H9 (cell line): ENCODE measurements at regions not wholly inside any gene's neighbourhood (a gene's known extent, or its start where the extent isn't known, plus 50 kb on each side); places are given as distances from the start of the nearest gene placed in this dataset.

Experiments
- DNase-seq: peaks from one replicate; pipeline ENCODE4 v3.0.0-alpha.2; 2017
- H2AFZ ChIP-seq: one replicate; pipeline ENCODE4 v1.6.1; 2013; ENCODE audit warnings: mild to moderate bottlenecking, low read length, control low read depth, moderate library complexity
- H2AK5ac ChIP-seq: 2 replicates; pipeline ENCODE4 v1.6.1; 2013; ENCODE audit warnings: low read length, control low read depth, mixed read lengths; ENCODE audit not compliant: insufficient read length
- H2BK120ac ChIP-seq: one replicate; pipeline ENCODE4 v1.6.1; 2013; ENCODE audit warnings: low read depth, mild to moderate bottlenecking, low read length, control low read depth, inconsistent platforms; ENCODE audit not compliant: poor library complexity, severe bottlenecking
- H2BK12ac ChIP-seq: 2 replicates; pipeline ENCODE4 v1.6.1; 2013; ENCODE audit warnings: low read length, control low read depth, mixed read lengths, low read depth; ENCODE audit not compliant: insufficient read length
- H2BK15ac ChIP-seq: 2 replicates; pipeline ENCODE4 v1.6.1; 2013; ENCODE audit warnings: low read depth, low read length, control low read depth
- H2BK20ac ChIP-seq: one replicate; pipeline ENCODE4 v1.6.1; 2013; ENCODE audit warnings: low read depth, mild to moderate bottlenecking, low read length, control low read depth, inconsistent platforms; ENCODE audit not compliant: poor library complexity, severe bottlenecking
- H2BK5ac ChIP-seq: 2 replicates; pipeline ENCODE4 v1.6.1; 2013; ENCODE audit warnings: low read length, control low read depth, mixed read lengths; ENCODE audit not compliant: insufficient read length
- H3K14ac ChIP-seq: 2 replicates; pipeline ENCODE4 v1.6.1; 2013; ENCODE audit warnings: low read length, control low read depth; ENCODE audit not compliant: insufficient read depth
- H3K18ac ChIP-seq: 2 replicates; pipeline ENCODE4 v1.6.1; 2013; ENCODE audit warnings: low read depth, mild to moderate bottlenecking, mixed read lengths, low read length, control low read depth; ENCODE audit not compliant: insufficient read length
- H3K23ac ChIP-seq: 2 replicates; pipeline ENCODE4 v1.6.1; 2013; ENCODE audit warnings: low read length, control low read depth, mixed read lengths, low read depth; ENCODE audit not compliant: insufficient read length
- H3K23me2 ChIP-seq: 2 replicates; pipeline ENCODE4 v1.6.1; 2013; ENCODE audit warnings: low read depth, mild to moderate bottlenecking, mixed read lengths, low read length, control low read depth; ENCODE audit not compliant: insufficient read length, poor library complexity, severe bottlenecking
- H3K27ac ChIP-seq: 2 replicates; pipeline ENCODE4 v1.5.1; 2013; ENCODE audit warnings: low read length, control low read depth, mixed read lengths, low read depth; ENCODE audit not compliant: insufficient read length
- H3K27me3 ChIP-seq: 2 replicates; pipeline ENCODE4 v1.6.1; 2013; ENCODE audit warnings: low read length, control low read depth, inconsistent platforms; ENCODE audit not compliant: insufficient read depth
- H3K4ac ChIP-seq: 2 replicates; pipeline ENCODE4 v1.6.1; 2013; ENCODE audit warnings: low read depth, mild to moderate bottlenecking, control low read depth, inconsistent platforms, low read length, moderate library complexity
- H3K4me1 ChIP-seq: 2 replicates; pipeline ENCODE4 v1.6.1; 2013; ENCODE audit warnings: low read length, control low read depth, inconsistent platforms; ENCODE audit not compliant: insufficient read depth
- H3K4me2 ChIP-seq: 2 replicates; pipeline ENCODE4 v1.6.1; 2013; ENCODE audit warnings: low read length, control low read depth, mixed read lengths; ENCODE audit not compliant: insufficient read length, insufficient read depth
- H3K56ac ChIP-seq: 2 replicates; pipeline ENCODE4 v1.6.1; 2013; ENCODE audit warnings: low read depth, mild to moderate bottlenecking, mixed read lengths, low read length, control low read depth; ENCODE audit not compliant: insufficient read length
- H3K79me1 ChIP-seq: 2 replicates; pipeline ENCODE4 v1.6.1; 2013; ENCODE audit warnings: low read depth, mild to moderate bottlenecking, moderate library complexity, low read length, control low read depth, inconsistent platforms; ENCODE audit not compliant: insufficient read depth, poor library complexity, severe bottlenecking
- H3K79me2 ChIP-seq: 2 replicates; pipeline ENCODE4 v1.6.1; 2013; ENCODE audit warnings: low read length, control low read depth, inconsistent platforms; ENCODE audit not compliant: insufficient read depth
- H3K9ac ChIP-seq: 2 replicates; pipeline ENCODE4 v1.6.1; 2013; ENCODE audit warnings: low read length, control low read depth, mixed read lengths; ENCODE audit not compliant: insufficient read length; ENCODE audit errors: extremely low read depth
- H3K9me3 ChIP-seq: one replicate; pipeline ENCODE4 v1.6.1; 2013; ENCODE audit warnings: low read depth, low read length, inconsistent platforms; ENCODE audit not compliant: control insufficient read depth
- H3T11ph ChIP-seq: one replicate; pipeline ENCODE4 v1.6.1; 2013; ENCODE audit warnings: mild to moderate bottlenecking, low read length, control low read depth, inconsistent platforms
- H4K20me1 ChIP-seq: one replicate; pipeline ENCODE4 v1.6.1; 2013; ENCODE audit not compliant: control insufficient read depth, insufficient read length, insufficient read depth
- H4K5ac ChIP-seq: 2 replicates; pipeline ENCODE4 v1.6.1; 2013; ENCODE audit warnings: low read depth, mild to moderate bottlenecking, mixed read lengths, low read length, control low read depth; ENCODE audit not compliant: insufficient read length
- H4K8ac ChIP-seq: replicated peaks from 2 replicates; pipeline ENCODE4 v1.6.1; 2013; ENCODE audit warnings: low read length, control low read depth, mixed read lengths, low read depth; ENCODE audit not compliant: insufficient read length
- H4K91ac ChIP-seq: 2 replicates; pipeline ENCODE4 v1.6.1; 2013; ENCODE audit warnings: low read depth, mild to moderate bottlenecking, moderate library complexity, mixed read lengths, low read length, control low read depth; ENCODE audit not compliant: insufficient read length
- H3K27ac Mint-ChIP-seq, 3 experiments: 2 replicates in 2 of 3; 3 replicates in 1 of 3; pipeline ENCODE4 v1.8.0; 2020 to 2021; ENCODE audit warnings: mixed read lengths in 3 of 3, mild to moderate bottlenecking in 1 of 3, moderate library complexity in 1 of 3
- H3K27me3 Mint-ChIP-seq: 2 replicates; pipeline ENCODE4 v1.8.0; 2021; ENCODE audit warnings: low read depth, mild to moderate bottlenecking, moderate library complexity, mixed read lengths
- H3K36me3 Mint-ChIP-seq, 3 experiments: 2 replicates in 2 of 3; 3 replicates in 1 of 3; pipeline ENCODE4 v1.8.0; 2020 to 2021; ENCODE audit warnings: low read depth in 3 of 3, mixed read lengths in 3 of 3; ENCODE audit not compliant: insufficient read depth in 1 of 3
- H3K4me1 Mint-ChIP-seq, 2 experiments: 2 replicates each; pipeline ENCODE4 v1.8.0; 2020; ENCODE audit warnings: mixed read lengths in 2 of 2
- H3K4me3 Mint-ChIP-seq, 2 experiments: 2 replicates in 1 of 2; 3 replicates in 1 of 2; pipeline ENCODE4 v1.8.0; 2020 to 2021; ENCODE audit warnings: mild to moderate bottlenecking in 2 of 2, mixed read lengths in 2 of 2, moderate library complexity in 1 of 2
- H3K9me3 Mint-ChIP-seq, 2 experiments: 2 replicates in 1 of 2; 3 replicates in 1 of 2; pipeline ENCODE4 v1.8.0; 2020; ENCODE audit warnings: mild to moderate bottlenecking in 2 of 2, mixed read lengths in 2 of 2, moderate library complexity in 1 of 2
- CTCF ChIP-seq: fragments of 200-600 bp; sonication (generic); conservative IDR thresholded peaks from 3 replicates; pipeline ENCODE4 v1.8.0; 2021; ENCODE audit warnings: antibody characterized with exemption, mild to moderate bottlenecking
- whole genome bisulfite sequencing: extraction: QIAGEN DNeasy Blood & Tissue Kit; methylation state at CpG from one replicate; pipeline ENCODE4 v1.1.7; 2013; ENCODE audit warnings: missing lambda C conversion rate, low lambda C conversion rate, mixed read lengths; ENCODE audit not compliant: insufficient read length; ENCODE audit errors: extremely low coverage; 5-methylcytosine and 5-hydroxymethylcytosine counted together

- no peak for TF ChIP-seq CTCF
- peaks cover 5% of the 10 kb centered on the region; the same call in 1 of the 2 replicates for H3K27me3 Mint-ChIP-seq
- no peaks in the 10 kb centered on the region; a peak in 1 of 7 replicates for H3K36me3 Mint-ChIP-seq
These were observed 316.1 kb downstream of the GALC start for GRCh38 chr14:87676814-87677437.

More at GRCh38 chr14:87676814-87677437, 316.1 kb downstream of the GALC start:
- H3K27ac ChIP-seq, result no peak overlapping the region
- no peaks in the 10 kb centered on the region for H3K23me2 ChIP-seq
- H3K23ac ChIP-seq, result no peak overlapping the region
- H3K9ac ChIP-seq, result no peak overlapping the region
- H3K27me3 ChIP-seq, result no peaks in the 10 kb centered on the region
- no CpG with 5 or more reads among the region's 2 CpGs for WGBS
- H4K8ac ChIP-seq, result no peak overlapping the region
- no peak overlapping the region for H2BK12ac ChIP-seq
- H2BK120ac ChIP-seq, result no peak overlapping the region
- H3K4me3 Mint-ChIP-seq, result no peak overlapping the region
- no peak overlapping the region for H3K27ac Mint-ChIP-seq
- H4K5ac ChIP-seq, result no peak overlapping the region
- H3T11ph ChIP-seq, result no peak overlapping the region
- H3K4me2 ChIP-seq, result no peak overlapping the region
- no peaks in the 10 kb centered on the region for H4K20me1 ChIP-seq
- no peak overlapping the region for H3K4ac ChIP-seq
- H2BK20ac ChIP-seq, result no peak overlapping the region
- H2BK15ac ChIP-seq, result no peak overlapping the region
- no peak overlapping the region for H4K91ac ChIP-seq
- H2BK5ac ChIP-seq, result no peak overlapping the region
- H2AK5ac ChIP-seq, result no peak overlapping the region
- no peak for DNase-seq
- H2AFZ ChIP-seq, result no peak overlapping the region
- peaks cover 2 to 3% of the 10 kb centered on the region in 2 experiments; a peak in 1 of 5 replicates for H3K9me3 Mint-ChIP-seq
- H3K4me1 Mint-ChIP-seq, result no peaks in the 10 kb centered on the region
- no peaks in the 10 kb centered on the region for H3K79me2 ChIP-seq
- H3K56ac ChIP-seq, result no peak overlapping the region
- H3K14ac ChIP-seq, result no peak overlapping the region
- H3K9me3 ChIP-seq, result no peaks in the 10 kb centered on the region
- H3K4me1 ChIP-seq, result no peaks in the 10 kb centered on the region
- no peak overlapping the region for H3K18ac ChIP-seq
- H3K79me1 ChIP-seq, result no peaks in the 10 kb centered on the region
